ENCODE measurements at regions not wholly inside any gene's neighbourhood (a gene's known extent, or its start where the extent isn't known, plus 50 kb on each side); places are given as distances from the start of the nearest gene placed in this dataset.

- Histone ChIP-seq H3K4me2 (peak overlapping the region; percentile 68), H3K9me2 (ENCODE audit: insufficient read depth) (no peaks in the 10 kb centered on the region), H3K36me3 (ENCODE audit: low read depth) (no peaks in the 10 kb centered on the region), H3K79me2 (ENCODE audit: low read depth) (no peaks in the 10 kb centered on the region), H3K27me3 (ENCODE audit: insufficient read depth, low read depth) (no peaks in the 10 kb centered on the region), H3K4me1 (replicated peaks; ENCODE audit: insufficient read depth) (peaks cover 64% of the 10 kb centered on the region), H3F3A (ENCODE audit: insufficient read depth, low read depth) (peaks cover 43% of the 10 kb centered on the region), H3K9me3 (ENCODE audit: insufficient read depth, low read depth) (no peaks in the 10 kb centered on the region), H2AFZ (no peak overlapping the region), H3K27ac (peak overlapping the region; percentile 100), H4K20me1 (ENCODE audit: insufficient read depth) (no peaks in the 10 kb centered on the region), H3K4me3 (peak overlapping the region; percentile 42; the same call in 1 of the 2 replicates)
- intact Hi-C loops (cut with micrococcal nuclease; ENCODE audit: unreplicated experiment), result loop anchor here (1.0 to 5.0 kb wide), 11 partner anchors 18 to 218 kb away; no protein-coding TSS in a partner anchor
- ChIA-PET CTCF (no interaction called here), POLR2A (ENCODE audit: unreplicated experiment) (interaction anchor here (0.6 to 1.2 kb wide), 7 partner anchors 19 to 81 kb away, joined by 3 to 10 read pairs (median 4); no protein-coding TSS in a partner anchor)
- DNase-seq, result peak in 1 of 2 experiments; percentile 92
- BruUV-seq (replicated peaks), result no TSS peak
- TF ChIP-seq CTCF (conservative IDR thresholded peaks at IDR 0.05) (no peak), EZH2 (IDR thresholded peaks at IDR 0.05; ENCODE audit: low read depth) (no peak)
These were observed 70.2 kb upstream of the ERRFI1 start for GRCh38 chr1:8096105-8097011.

- Histone ChIP-seq H3K27me3 (ENCODE audit: insufficient read depth, low read depth) (no peaks in the 10 kb centered on the region), H3K9me2 (ENCODE audit: insufficient read depth) (no peaks in the 10 kb centered on the region), H3K4me1 (replicated peaks; ENCODE audit: insufficient read depth) (peaks cover 71% of the 10 kb centered on the region), H3K27ac (peak overlapping the region; percentile 100), H4K20me1 (ENCODE audit: insufficient read depth) (no peaks in the 10 kb centered on the region), H3K36me3 (ENCODE audit: low read depth) (no peaks in the 10 kb centered on the region), H3K9me3 (ENCODE audit: insufficient read depth, low read depth) (no peaks in the 10 kb centered on the region), H3K79me2 (ENCODE audit: low read depth) (no peaks in the 10 kb centered on the region), H3K4me3 (peak overlapping the region; percentile 2; the same call in 1 of the 2 replicates), H3K4me2 (peak overlapping the region; percentile 68), H2AFZ (no peak overlapping the region), H3F3A (ENCODE audit: insufficient read depth, low read depth) (peaks cover 50% of the 10 kb centered on the region)
- no peak for DNase-seq
- no TSS peak for BruUV-seq (replicated peaks)
- ChIA-PET CTCF (no interaction called here), POLR2A (ENCODE audit: unreplicated experiment) (no interaction called here)
- TF ChIP-seq EZH2 (IDR thresholded peaks at IDR 0.05; ENCODE audit: low read depth), result no peak
- no peak for TF ChIP-seq CTCF (conservative IDR thresholded peaks at IDR 0.05)
- intact Hi-C loops (cut with micrococcal nuclease; ENCODE audit: unreplicated experiment), result loop anchor here (5.0 kb wide), 1 partner anchor 42 kb away; no protein-coding TSS in a partner anchor
These were observed 69.5 kb upstream of the ERRFI1 start for GRCh38 chr1:8095584-8095983.

- ChIA-PET POLR2A (ENCODE audit: unreplicated experiment) (interaction anchor here (0.6 kb wide), 1 partner anchor 69 kb away, joined by 3 read pairs; the partner anchor contains the start of gene ERRFI1), CTCF (no interaction called here)
- Histone ChIP-seq H4K20me1 (ENCODE audit: insufficient read depth) (no peaks in the 10 kb centered on the region), H3F3A (ENCODE audit: insufficient read depth, low read depth) (peaks cover 59% of the 10 kb centered on the region), H2AFZ (no peak overlapping the region), H3K27me3 (ENCODE audit: insufficient read depth, low read depth) (no peaks in the 10 kb centered on the region), H3K9me3 (ENCODE audit: insufficient read depth, low read depth) (no peaks in the 10 kb centered on the region), H3K4me1 (replicated peaks; ENCODE audit: insufficient read depth) (peaks cover 81% of the 10 kb centered on the region), H3K9me2 (ENCODE audit: insufficient read depth) (no peaks in the 10 kb centered on the region), H3K79me2 (ENCODE audit: low read depth) (no peaks in the 10 kb centered on the region), H3K27ac (peak overlapping the region; percentile 100), H3K4me3 (no peak overlapping the region), H3K4me2 (peak overlapping the region; percentile 68), H3K36me3 (ENCODE audit: low read depth) (no peaks in the 10 kb centered on the region)
- intact Hi-C loops (cut with micrococcal nuclease; ENCODE audit: unreplicated experiment), result loop anchor here (5.0 kb wide), 1 partner anchor 43 kb away; no protein-coding TSS in a partner anchor
- DNase-seq, result no peak
- no TSS peak for BruUV-seq (replicated peaks)
- TF ChIP-seq EZH2 (IDR thresholded peaks at IDR 0.05; ENCODE audit: low read depth), result no peak
- no peak for TF ChIP-seq CTCF (conservative IDR thresholded peaks at IDR 0.05)
These were observed 68.6 kb upstream of the ERRFI1 start for GRCh38 chr1:8094481-8095241.

All from PC-9 (cell line).